Amniotic epithelial cell (primary cell): ENCODE measurements at regions not wholly inside any gene's neighbourhood (a gene's known extent, or its start where the extent isn't known, plus 50 kb on each side); places are given as distances from the start of the nearest gene placed in this dataset.
A peak's percentile ranks its signal among the peaks of the same experiment; 100 is the strongest.

Source experiments
- DNase-seq: peaks from one replicate; pipeline ENCODE4 v3.0.0-alpha.2; 2010; ENCODE audit warnings: low read depth

DNA sequence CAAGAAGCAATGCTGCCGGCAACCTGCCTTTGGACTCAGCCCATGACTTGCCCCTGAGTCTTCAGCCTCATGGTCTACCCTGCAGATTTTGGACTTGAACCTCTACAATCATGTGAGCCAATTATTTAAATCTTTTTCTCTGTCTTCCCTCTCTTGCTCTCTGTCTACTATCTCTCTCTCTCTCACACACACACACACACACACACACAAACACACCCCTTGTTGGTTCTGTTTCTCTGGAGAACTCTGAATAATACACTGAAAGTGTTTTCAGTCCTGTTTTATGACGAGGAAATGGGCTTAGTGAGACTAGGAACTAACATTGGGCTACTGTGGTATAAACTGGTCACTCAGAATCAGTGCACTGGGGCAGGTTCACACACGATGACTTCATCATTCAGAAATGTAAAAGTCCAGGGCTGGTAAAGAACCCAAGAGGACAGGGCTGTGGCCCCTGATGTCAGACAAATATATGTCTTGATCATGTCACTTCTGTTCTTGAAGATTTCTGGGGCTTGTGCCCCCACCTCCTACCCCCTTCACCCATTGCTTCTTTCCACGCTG lies 266.1 kb upstream of the SIX2 start:
- peak; percentile 24 for DNase-seq

- DNase-seq: no peak
Observed at GRCh38 chr2:45274250-45274926, 265.1 kb upstream of the SIX2 start.

DNA sequence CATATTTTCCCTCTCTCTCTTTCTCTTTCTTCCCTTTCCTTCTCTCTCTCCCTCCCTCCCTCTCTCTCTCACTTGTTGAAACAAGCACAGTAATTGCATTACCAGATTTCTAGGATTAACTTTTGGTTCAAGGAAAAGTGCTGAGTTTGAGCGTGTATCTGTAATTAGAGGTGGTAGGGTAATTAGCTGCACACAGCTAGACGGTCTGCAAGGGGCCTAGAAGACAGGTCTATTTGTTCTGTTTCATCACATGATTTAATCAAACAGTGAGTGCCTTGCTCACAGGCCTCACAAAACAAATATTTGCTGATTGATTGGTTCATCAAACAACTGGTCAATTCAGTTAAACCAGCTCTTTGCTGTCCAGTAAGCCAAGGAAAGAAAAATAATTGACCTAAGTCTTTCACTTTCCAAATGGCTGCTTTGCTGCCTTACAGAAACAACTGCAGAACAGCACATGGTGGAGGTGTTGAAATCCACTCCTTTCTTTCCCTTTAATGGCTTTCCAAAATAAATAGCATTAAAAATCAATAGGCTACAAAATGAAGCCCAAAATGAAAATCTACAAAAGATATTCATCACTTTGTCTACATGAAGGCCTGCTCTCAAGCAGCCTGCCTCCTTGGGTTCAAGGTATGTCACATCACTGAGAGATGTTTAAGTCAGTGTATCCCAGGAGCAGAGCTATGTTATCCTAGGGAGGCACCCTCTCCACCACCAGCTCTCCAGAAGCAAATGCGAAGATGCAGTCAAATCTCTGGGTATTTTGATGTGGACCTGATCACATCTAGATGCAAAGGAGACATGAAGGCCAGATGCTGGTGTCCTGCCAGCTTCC lies 264.4 kb upstream of the SIX2 start:
- no peak for DNase-seq

DNA sequence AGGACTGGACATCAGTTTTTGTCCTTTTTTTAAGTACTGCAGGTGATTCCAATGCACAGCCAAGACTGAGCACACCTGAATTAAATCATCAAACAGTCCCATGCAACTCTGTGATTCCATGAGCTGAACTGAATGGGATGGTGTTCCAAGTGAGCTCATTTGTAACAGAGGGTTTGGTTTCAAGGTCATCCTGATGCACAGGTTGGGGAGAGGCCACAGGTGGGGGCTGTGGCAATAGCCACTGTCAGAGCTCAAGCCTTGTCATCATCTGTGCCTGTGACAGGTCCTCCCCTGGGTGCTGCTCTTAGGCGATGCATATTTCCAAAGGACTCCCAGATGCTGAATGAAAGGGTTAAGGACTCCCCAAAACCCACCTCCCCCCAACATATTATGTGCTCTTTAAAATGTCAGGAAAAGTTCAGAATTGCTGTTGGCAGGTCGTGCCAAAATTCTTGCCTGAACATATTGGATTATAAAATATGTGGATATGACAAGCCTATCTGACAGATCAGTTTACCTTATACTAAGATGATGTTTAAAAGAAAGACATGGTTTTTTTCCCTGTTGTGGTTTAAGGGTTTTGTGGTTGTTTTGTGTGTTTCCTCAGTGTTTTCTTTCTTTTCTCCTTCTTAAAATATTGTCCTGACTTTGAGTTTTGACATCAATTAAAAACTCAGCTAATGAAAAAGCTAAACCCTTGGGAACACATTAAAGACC lies 263.5 kb upstream of the SIX2 start:
- DNase-seq: no peak

- DNase-seq: no peak
Observed at GRCh38 chr2:45269149-45269793, 260.0 kb upstream of the SIX2 start.

DNA sequence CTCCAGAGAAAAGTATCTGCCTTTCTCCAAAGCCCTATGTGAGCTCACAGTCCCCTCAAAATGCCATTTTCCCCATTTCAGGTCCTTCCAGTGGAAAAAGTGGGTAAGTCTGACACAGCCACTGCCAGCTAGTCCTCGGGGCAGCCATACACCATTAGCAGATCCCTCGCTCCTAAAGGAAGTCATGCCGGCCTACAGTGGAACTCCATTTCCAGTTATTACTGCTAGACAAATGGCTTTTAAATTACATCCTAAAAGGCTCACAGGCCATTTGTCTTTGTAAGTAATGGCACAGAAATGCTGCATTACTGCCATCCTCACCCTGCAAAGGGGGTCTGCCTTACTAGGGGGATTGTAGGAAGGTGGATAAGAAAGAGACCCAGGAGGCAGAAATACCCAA lies 259.4 kb upstream of the SIX2 start:
- no peak for DNase-seq

GRCh38 chr2:45267062-45267792 lies 258.0 kb upstream of the SIX2 start:
- DNase-seq: no peak

GRCh38 chr2:45265336-45265735 lies 256.1 kb upstream of the SIX2 start:
- no peak for DNase-seq

- peak; percentile 26 for DNase-seq
Observed at GRCh38 chr2:45264227-45265225, 255.3 kb upstream of the SIX2 start.

DNA sequence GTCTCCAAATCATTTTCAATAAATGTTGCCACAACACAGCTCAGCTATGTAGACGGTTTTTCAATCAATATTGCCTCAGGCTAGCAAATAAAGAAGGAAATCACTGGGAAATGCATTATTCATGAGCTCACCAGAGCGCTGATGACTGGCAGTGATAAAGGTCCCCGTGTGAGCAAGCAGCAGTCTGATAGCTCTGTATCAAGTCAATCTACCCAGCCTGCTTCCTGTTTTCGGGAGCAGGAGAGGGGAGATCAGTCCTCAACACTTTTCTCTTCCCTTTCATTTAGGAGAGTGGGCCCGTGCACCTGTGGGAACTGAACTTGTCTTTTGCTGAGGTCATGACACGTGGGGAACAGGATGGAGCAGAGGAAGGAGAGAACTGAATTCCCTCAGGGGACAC lies 253.9 kb upstream of the SIX2 start:
- DNase-seq: no peak

DNA sequence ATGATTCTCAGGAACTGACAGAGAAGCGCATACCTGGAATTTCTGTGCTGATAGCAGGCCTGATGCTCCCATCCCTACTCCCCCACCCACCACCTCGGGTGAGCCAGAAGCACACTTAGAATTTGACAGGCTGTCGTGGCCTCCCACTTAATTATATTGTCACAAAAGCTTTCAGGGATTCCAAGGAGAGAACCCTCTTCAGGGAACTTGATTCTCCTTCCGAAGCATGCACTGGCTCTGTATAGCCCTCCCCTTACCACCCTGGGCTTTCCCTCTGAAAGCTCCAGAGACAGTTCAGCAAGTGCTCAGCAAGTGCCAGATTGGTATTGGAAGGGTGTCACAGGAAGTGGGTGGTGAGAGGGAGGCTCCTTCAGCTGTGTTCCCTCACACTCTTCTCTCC lies 252.5 kb upstream of the SIX2 start:
- no peak for DNase-seq

DNA sequence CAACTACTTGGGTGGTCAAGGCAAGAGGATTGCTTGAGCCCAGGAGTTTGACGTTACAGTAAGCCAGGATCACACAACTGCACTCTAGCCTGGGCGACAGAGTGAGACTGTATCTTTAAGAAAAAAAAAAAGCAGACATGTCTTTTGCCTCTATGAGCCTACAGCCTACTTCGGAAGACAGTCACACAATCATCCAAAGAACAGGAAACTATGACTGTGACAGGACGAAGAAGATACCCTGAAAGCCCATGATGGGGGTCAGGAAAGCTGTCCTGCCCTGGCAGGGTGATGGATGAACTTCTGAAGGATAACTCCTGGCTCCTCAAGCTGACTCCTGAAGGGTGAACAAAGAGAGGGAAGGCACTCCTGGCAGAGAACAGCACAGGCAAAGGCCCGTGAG lies 251.7 kb upstream of the SIX2 start:
- DNase-seq: no peak

DNA sequence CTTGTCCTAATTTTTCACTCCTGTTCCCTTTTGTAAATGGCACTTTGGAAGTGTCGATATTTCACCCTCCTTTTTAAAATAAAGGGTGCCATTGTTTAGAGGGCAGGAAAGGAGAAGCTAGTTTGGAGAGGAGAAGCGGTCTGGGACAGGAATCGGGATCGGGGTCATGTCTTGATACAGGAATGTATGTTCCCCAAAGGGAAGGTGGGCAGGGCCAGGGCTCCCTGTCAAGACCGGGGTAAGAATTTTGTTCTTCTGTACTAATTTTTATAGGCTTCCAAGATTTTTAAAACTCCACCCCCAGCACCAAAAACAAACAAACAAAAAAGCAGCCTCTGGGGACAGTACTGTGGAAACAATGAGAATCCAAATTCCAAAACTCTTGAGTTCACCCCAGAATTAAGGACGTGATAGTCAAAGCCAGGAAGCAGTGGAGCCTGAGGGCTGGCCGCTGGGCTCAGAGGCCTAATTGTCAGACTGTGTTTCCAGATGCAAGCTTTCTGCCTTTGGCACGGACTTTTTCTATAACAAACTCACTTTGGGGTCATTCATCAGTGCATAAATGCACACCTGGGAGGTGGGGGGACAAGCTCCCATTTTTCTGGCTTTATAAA lies 250.4 kb upstream of the SIX2 start:
- DNase-seq: no peak

- DNase-seq: no peak
Observed at GRCh38 chr2:45259138-45259537, 249.9 kb upstream of the SIX2 start.

DNA sequence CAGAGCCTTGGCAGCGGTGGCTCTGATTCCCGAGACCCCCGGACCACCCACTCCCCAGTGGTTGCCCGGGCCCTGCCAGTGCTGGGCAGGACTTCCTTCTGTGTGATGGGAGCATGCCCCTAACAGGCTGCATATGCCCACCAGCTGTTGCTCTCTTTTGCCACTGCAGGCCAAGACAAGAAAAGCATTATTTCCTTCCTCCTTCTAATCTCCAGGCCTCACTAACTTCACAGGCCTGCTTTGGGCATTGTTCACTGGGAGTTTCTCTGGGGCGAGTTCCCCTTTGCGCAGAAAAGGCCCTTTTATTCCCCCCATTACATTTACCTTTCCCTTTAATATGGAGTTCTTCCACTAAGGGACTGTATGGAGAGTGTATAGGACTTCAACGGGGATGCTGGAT lies 249.1 kb upstream of the SIX2 start:
- no peak for DNase-seq

DNA sequence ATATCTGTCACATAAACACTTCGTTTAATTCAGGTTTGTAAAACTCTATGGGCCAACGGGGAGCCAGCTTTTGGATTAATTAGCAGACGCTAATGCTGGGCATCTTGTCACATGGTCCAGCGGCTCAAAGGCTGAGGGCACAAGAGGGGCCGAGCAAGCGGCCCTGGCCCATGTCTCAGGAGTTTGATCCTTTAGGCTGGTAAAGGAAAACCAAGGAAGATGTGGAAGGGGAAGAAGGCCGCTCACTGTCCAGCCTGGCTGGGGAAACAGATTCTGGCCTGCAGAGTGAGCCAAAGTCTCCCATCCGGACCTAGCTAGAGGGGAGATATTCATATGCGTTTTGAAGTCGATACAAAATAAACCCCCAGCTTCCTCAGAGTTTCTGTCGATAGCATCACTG lies 248.6 kb upstream of the SIX2 start:
- no peak for DNase-seq

- no peak for DNase-seq
Observed at GRCh38 chr2:45256867-45257641, 247.8 kb upstream of the SIX2 start.

GRCh38 chr2:45256173-45256866 lies 247.1 kb upstream of the SIX2 start:
- DNase-seq: no peak
